ENCODE measurements at regions not wholly inside any gene's neighbourhood (a gene's known extent, or its start where the extent isn't known, plus 50 kb on each side); places are given as distances from the start of the nearest gene placed in this dataset.

- DNase-seq, result no peak
- Mint-ChIP-seq H3K4me1 (ENCODE audit: low read depth, unreplicated experiment) (no peaks in the 10 kb centered on the region), H3K27ac (ENCODE audit: unreplicated experiment) (no peak overlapping the region), H3K4me3 (ENCODE audit: unreplicated experiment) (no peak overlapping the region), H3K36me3 (ENCODE audit: insufficient read depth, unreplicated experiment) (no peaks in the 10 kb centered on the region), H3K27me3 (ENCODE audit: insufficient read depth, unreplicated experiment) (no peaks in the 10 kb centered on the region), H3K9me3 (ENCODE audit: unreplicated experiment) (peaks cover 23% of the 10 kb centered on the region)
- no peak for TF ChIP-seq CTCF (IDR thresholded peaks at IDR 0.05; ENCODE audit: insufficient read depth in 1 of 2, low read depth in 1 of 2, low read length in 1 of 2, severe bottlenecking in 1 of 2, unreplicated experiment in 1 of 2)
- peaks cover 7% of the 10 kb centered on the region; the same call in 1 of the 2 replicates for H3K4me1 ChIP-seq
- no peaks in the 10 kb centered on the region for H3K9me3 ChIP-seq
- intact Hi-C loops (cut with micrococcal nuclease; ENCODE audit: unreplicated experiment), result no loop called here
- POLR2A ChIA-PET, result no interaction called here
- H3K4me3 ChIP-seq (ENCODE audit: low read depth, low read length), result no peak overlapping the region
- H3K36me3 ChIP-seq (ENCODE audit: control insufficient read depth, insufficient read depth, low read length), result no peaks in the 10 kb centered on the region
- no TSS peak for BruUV-seq (replicated peaks)
- CTCF ChIA-PET, result interaction anchor here (1.1 to 1.2 kb wide), 2 partner anchors 12 to 92 kb away, joined by 3 read pairs; no protein-coding TSS in a partner anchor
- no peaks in the 10 kb centered on the region for H3K27me3 ChIP-seq (replicated peaks; ENCODE audit: control insufficient read depth, insufficient read depth, low read length)
These were observed 132.8 kb downstream of the TNFSF18 start for GRCh38 chr1:172917972-172918371.

GRCh38 chr1:172918478-172918877, 132.3 kb downstream of the TNFSF18 start:
- TF ChIP-seq CTCF (IDR thresholded peaks at IDR 0.05; ENCODE audit: insufficient read depth in 1 of 2, low read depth in 1 of 2, low read length in 1 of 2, severe bottlenecking in 1 of 2, unreplicated experiment in 1 of 2), result no peak
- Histone ChIP-seq H3K27me3 (replicated peaks; ENCODE audit: control insufficient read depth, insufficient read depth, low read length) (no peaks in the 10 kb centered on the region), H3K4me1 (peaks cover 7% of the 10 kb centered on the region; the same call in 1 of the 2 replicates), H3K9me3 (no peaks in the 10 kb centered on the region), H3K36me3 (ENCODE audit: control insufficient read depth, insufficient read depth, low read length) (no peaks in the 10 kb centered on the region), H3K4me3 (ENCODE audit: low read depth, low read length) (no peak overlapping the region)
- H3K9me3 Mint-ChIP-seq (ENCODE audit: unreplicated experiment), result peaks cover 18% of the 10 kb centered on the region
- no peak overlapping the region for H3K4me3 Mint-ChIP-seq (ENCODE audit: unreplicated experiment)
- POLR2A ChIA-PET, result no interaction called here
- BruUV-seq (replicated peaks), result no TSS peak
- no peaks in the 10 kb centered on the region for H3K4me1 Mint-ChIP-seq (ENCODE audit: low read depth, unreplicated experiment)
- intact Hi-C loops (cut with micrococcal nuclease; ENCODE audit: unreplicated experiment), result no loop called here
- H3K36me3 Mint-ChIP-seq (ENCODE audit: insufficient read depth, unreplicated experiment), result no peaks in the 10 kb centered on the region
- no peak overlapping the region for H3K27ac Mint-ChIP-seq (ENCODE audit: unreplicated experiment)
- DNase-seq, result no peak
- CTCF ChIA-PET, result interaction anchor here (1.1 to 1.2 kb wide), 2 partner anchors 11 to 93 kb away, joined by 3 read pairs; no protein-coding TSS in a partner anchor
- H3K27me3 Mint-ChIP-seq (ENCODE audit: insufficient read depth, unreplicated experiment), result no peaks in the 10 kb centered on the region

DNA sequence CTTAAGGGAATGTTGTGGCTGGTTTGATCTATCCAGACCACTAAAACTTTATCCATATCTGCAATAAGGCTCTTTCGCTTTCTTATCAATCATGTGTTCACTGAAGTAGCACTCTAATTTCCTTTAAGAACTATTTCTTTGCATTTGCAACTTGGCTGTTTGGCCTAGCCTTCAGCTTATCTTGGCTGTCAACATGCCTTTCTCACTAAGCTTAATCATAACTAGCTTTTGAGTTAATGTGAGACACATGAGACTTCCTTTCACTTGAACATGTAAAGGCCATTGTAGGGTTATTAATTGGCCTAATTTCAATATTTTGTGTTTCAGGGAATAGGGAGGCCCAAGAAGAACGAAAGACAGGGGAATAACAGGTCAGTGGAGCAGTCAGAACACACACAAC, 124.7 kb downstream of the TNFSF18 start:
- Mint-ChIP-seq H3K4me1 (ENCODE audit: low read depth, unreplicated experiment) (no peaks in the 10 kb centered on the region), H3K27me3 (ENCODE audit: insufficient read depth, unreplicated experiment) (no peaks in the 10 kb centered on the region), H3K36me3 (ENCODE audit: insufficient read depth, unreplicated experiment) (no peaks in the 10 kb centered on the region), H3K27ac (ENCODE audit: unreplicated experiment) (no peak overlapping the region), H3K4me3 (ENCODE audit: unreplicated experiment) (no peak overlapping the region), H3K9me3 (ENCODE audit: unreplicated experiment) (no peaks in the 10 kb centered on the region)
- no TSS peak for BruUV-seq (replicated peaks)
- intact Hi-C loops (cut with micrococcal nuclease; ENCODE audit: unreplicated experiment), result no loop called here
- Histone ChIP-seq H3K27me3 (replicated peaks; ENCODE audit: control insufficient read depth, insufficient read depth, low read length) (no peaks in the 10 kb centered on the region), H3K4me1 (no peaks in the 10 kb centered on the region), H3K4me3 (ENCODE audit: low read depth, low read length) (no peak overlapping the region), H3K9me3 (no peaks in the 10 kb centered on the region), H3K36me3 (ENCODE audit: control insufficient read depth, insufficient read depth, low read length) (no peaks in the 10 kb centered on the region)
- CTCF ChIA-PET, result no interaction called here
- TF ChIP-seq CTCF (IDR thresholded peaks at IDR 0.05; ENCODE audit: insufficient read depth in 1 of 2, low read depth in 1 of 2, low read length in 1 of 2, severe bottlenecking in 1 of 2, unreplicated experiment in 1 of 2), result no peak
- POLR2A ChIA-PET, result no interaction called here
- no peak for DNase-seq

Measured in Caco-2 (cell line).